ENCODE measurements at regions not wholly inside any gene's neighbourhood (a gene's known extent, or its start where the extent isn't known, plus 50 kb on each side); places are given as distances from the start of the nearest gene placed in this dataset.

GRCh38 chr2:81242501-81242900 is 937.9 kb upstream of the LRRTM1 start:
- TF ChIP-seq CTCF (IDR thresholded peaks at IDR 0.05; ENCODE audit: low read length) (no peak), EZH2 (IDR thresholded peaks at IDR 0.05; ENCODE audit: borderline replicate concordance, low read length) (no peak)
